Suppressor macrophage treated with lipopolysaccharide for 1 hour (primary cell): ENCODE measurements at regions not wholly inside any gene's neighbourhood (a gene's known extent, or its start where the extent isn't known, plus 50 kb on each side); places are given as distances from the start of the nearest gene placed in this dataset.

Source experiments
- DNase-seq, 3 donors: peaks; one replicate each; pipeline ENCODE4 v3.0.0-alpha.2; 2020 to 2022

DNA sequence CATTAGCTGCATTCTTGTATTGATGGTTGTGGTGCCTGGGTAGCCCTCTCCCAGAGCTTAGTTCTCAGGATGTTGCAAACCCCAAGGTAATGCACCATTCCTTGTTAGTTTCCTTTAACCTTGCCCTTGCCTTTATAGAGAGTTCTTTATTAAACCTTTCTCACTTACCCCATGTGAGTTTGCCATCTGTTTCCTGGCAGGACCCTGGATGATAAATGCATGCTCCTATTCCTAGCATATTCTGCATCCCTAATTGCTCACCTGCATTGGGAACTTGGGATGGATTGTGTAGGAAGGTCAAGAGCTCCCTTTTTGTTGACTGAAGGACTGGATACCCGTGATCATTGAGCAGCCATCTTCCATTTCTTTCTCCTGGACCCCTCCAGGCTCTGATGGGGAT is 59.9 kb upstream of the AP1S2 start:
- DNase-seq = no peak

DNA sequence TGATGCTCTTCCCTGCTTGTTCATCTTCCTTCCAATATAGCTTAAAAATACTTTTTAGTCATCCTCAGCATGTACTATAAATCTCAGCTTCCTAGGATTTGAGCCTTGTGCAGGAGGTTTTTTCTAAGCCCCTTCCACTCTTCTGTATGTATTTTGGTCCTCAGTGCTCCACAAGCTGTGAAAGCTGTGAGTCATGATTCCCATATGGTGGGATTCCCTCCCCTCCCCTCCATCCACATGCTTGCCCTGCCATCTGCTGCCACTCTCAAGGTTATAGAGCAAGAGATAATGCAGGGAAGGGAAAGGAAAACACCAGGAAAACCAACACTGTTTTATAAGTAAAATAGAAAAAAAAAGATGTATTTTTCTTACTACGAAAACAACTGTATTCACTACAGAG is 58.5 kb upstream of the AP1S2 start:
- no peak for DNase-seq

- peak; percentile 81 to 94 (median 89) for DNase-seq
Measured at GRCh38 chrX:15911734-15912550, 57.3 kb upstream of the AP1S2 start.

GRCh38 chrX:15909605-15910004 is 55.0 kb upstream of the AP1S2 start:
- DNase-seq = no peak

DNA sequence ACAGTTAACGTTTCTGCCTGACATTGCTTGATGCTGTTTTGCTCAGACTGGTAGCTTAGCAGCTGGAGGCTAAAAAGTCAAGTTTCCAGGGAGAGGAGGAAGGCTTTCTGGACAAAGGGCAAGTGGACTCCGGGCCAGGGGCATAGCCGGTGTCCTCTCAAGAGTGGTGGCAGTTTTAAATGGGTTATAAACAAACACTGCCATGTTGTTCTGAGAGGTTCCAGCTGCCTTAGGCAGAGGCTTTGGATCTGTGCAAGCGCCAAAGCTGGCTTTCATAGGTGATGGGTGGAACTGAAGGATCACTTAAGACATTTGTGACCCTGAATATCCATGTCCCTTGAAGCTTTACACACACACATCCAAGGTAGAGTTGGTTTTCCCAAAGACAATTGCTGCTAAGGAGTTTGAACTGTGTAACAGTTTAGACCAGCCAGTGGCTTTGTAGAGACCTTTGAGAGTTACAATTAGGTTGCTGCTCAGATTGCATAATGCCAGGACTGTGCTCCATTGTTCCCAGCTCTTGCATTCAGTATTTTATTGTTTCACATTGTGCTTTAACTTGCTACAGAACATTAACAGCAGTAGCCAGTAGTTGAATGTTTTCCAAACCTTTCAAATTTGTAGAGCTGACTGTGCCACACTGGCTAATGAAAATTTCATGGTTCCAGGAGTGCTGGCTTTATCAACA is 54.1 kb upstream of the AP1S2 start:
- DNase-seq = no peak

GRCh38 chrX:15906041-15906943 is 51.7 kb upstream of the AP1S2 start:
- no peak for DNase-seq
